ENCODE measurements at regions not wholly inside any gene's neighbourhood (a gene's known extent, or its start where the extent isn't known, plus 50 kb on each side); places are given as distances from the start of the nearest gene placed in this dataset.

GRCh38 chr1:143689781-143690180 lies 282.0 kb downstream of the FAM72C start:
- Histone ChIP-seq H3K27ac (ENCODE audit: low read depth) (no peak overlapping the region), H3K4me3 (no peak overlapping the region), H3K79me2 (replicated peaks; ENCODE audit: insufficient read depth) (no peaks in the 10 kb centered on the region), H3F3A (replicated peaks; ENCODE audit: low read depth) (no peaks in the 10 kb centered on the region), H2AFZ (no peak overlapping the region), H3K9me2 (ENCODE audit: insufficient read depth) (no peaks in the 10 kb centered on the region), H3K36me3 (ENCODE audit: insufficient read depth) (no peaks in the 10 kb centered on the region), H3K4me2 (no peak overlapping the region), H4K20me1 (replicated peaks; ENCODE audit: insufficient read depth) (no peaks in the 10 kb centered on the region), H3K27me3 (ENCODE audit: insufficient read depth) (peaks cover 14% of the 10 kb centered on the region), H3K4me1 (ENCODE audit: insufficient read depth) (no peaks in the 10 kb centered on the region)
- TF ChIP-seq ZNF331 (CRISPR knock-in tag; IDR thresholded peaks at IDR 0.05; ENCODE audit: low read depth), result no peak
- no peak for TF ChIP-seq CTCF (conservative IDR thresholded peaks at IDR 0.05; ENCODE audit: low read depth in 2 of 2)
- TF ChIP-seq EZH2phosphoT487 (IDR thresholded peaks at IDR 0.05; ENCODE audit: unreplicated experiment), result no peak
- TF ChIP-seq STAT1 (IDR thresholded peaks at IDR 0.05; ENCODE audit: unreplicated experiment), result no peak
- no peak for TF ChIP-seq ZNF114 (CRISPR knock-in tag; IDR thresholded peaks at IDR 0.05)
- DNase-seq (ENCODE audit: low spot score) (no peak), ATAC-seq (no peak)
- no peak overlapping the region for H3K4me3 Mint-ChIP-seq
- peaks cover 30% of the 10 kb centered on the region for H3K27me3 Mint-ChIP-seq (ENCODE audit: insufficient read depth, low read depth, poor library complexity)
- H3K9me3 Mint-ChIP-seq, result no peaks in the 10 kb centered on the region
- no peaks in the 10 kb centered on the region; the same call in 2 of the 3 replicates for H3K4me1 Mint-ChIP-seq
- H3K27ac Mint-ChIP-seq, result no peak overlapping the region
- no peaks in the 10 kb centered on the region for H3K36me3 Mint-ChIP-seq (ENCODE audit: low read depth)

- H3K4me1 Mint-ChIP-seq, result no peaks in the 10 kb centered on the region; the same call in 2 of the 3 replicates
- H3K4me3 Mint-ChIP-seq, result no peak overlapping the region
- Histone ChIP-seq H3K36me3 (ENCODE audit: insufficient read depth) (no peaks in the 10 kb centered on the region), H3F3A (replicated peaks; ENCODE audit: low read depth) (no peaks in the 10 kb centered on the region), H3K9me2 (ENCODE audit: insufficient read depth) (no peaks in the 10 kb centered on the region), H3K79me2 (replicated peaks; ENCODE audit: insufficient read depth) (no peaks in the 10 kb centered on the region), H2AFZ (no peak overlapping the region), H4K20me1 (replicated peaks; ENCODE audit: insufficient read depth) (no peaks in the 10 kb centered on the region), H3K27me3 (ENCODE audit: insufficient read depth) (no peaks in the 10 kb centered on the region), H3K4me1 (ENCODE audit: insufficient read depth) (no peaks in the 10 kb centered on the region), H3K27ac (ENCODE audit: low read depth) (no peak overlapping the region), H3K4me3 (no peak overlapping the region), H3K4me2 (no peak overlapping the region)
- no peak for ATAC-seq
- no peak overlapping the region for H3K27ac Mint-ChIP-seq
- H3K36me3 Mint-ChIP-seq (ENCODE audit: low read depth), result no peaks in the 10 kb centered on the region
- no peaks in the 10 kb centered on the region for H3K9me3 Mint-ChIP-seq
- peaks cover 22% of the 10 kb centered on the region for H3K27me3 Mint-ChIP-seq (ENCODE audit: insufficient read depth, low read depth, poor library complexity)
- no peak for DNase-seq (ENCODE audit: low spot score)
- TF ChIP-seq ZNF462 (CRISPR knock-in tag; IDR thresholded peaks at IDR 0.05) (no peak), ZNF114 (CRISPR knock-in tag; IDR thresholded peaks at IDR 0.05) (no peak), ETS1 (IDR thresholded peaks at IDR 0.05) (no peak), CREB1 (CRISPR knock-in tag; IDR thresholded peaks at IDR 0.05; ENCODE audit: low read depth) (no peak), STAT1 (IDR thresholded peaks at IDR 0.05; ENCODE audit: unreplicated experiment) (no peak), POLR2AphosphoS5 (IDR thresholded peaks at IDR 0.05; ENCODE audit: low read depth) (no peak), CTCF (conservative IDR thresholded peaks at IDR 0.05; ENCODE audit: low read depth in 2 of 2) (no peak), EZH2 (IDR thresholded peaks at IDR 0.05; ENCODE audit: low read depth, unreplicated experiment) (no peak), JUNB (IDR thresholded peaks at IDR 0.05; ENCODE audit: unreplicated experiment) (no peak)
Observed at GRCh38 chr1:143680304-143680703, 291.5 kb downstream of the FAM72C start.

All from GM23338 (cell line).